ENCODE measurements at regions not wholly inside any gene's neighbourhood (a gene's known extent, or its start where the extent isn't known, plus 50 kb on each side); places are given as distances from the start of the nearest gene placed in this dataset.

DNA sequence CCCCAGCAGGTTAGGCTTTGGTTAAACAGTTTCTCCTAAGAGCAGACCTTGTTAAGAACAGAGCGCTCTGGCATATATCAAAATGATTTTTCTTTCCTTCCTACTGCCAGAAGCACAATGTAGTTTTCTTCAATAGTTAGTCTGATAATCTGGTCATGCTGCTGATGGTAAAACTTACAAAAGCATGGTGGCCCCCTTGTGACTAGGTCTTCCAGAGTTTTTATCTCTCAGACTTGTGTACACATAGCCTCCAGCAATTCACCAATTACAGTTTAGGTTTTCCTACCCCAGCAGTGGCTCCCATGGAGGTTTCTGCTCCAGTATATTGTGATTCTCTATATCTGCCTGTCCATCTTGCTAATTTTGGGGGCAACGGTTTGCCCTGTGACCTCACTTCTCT is 73.3 kb upstream of the DPH5 start:
- Histone ChIP-seq H3K36me3 (ENCODE audit: control insufficient read depth in 1 of 2, insufficient read depth in 2 of 2, low read length in 2 of 2) (no peaks in the 10 kb centered on the region), H3K4me3 (ENCODE audit: low read depth in 1 of 2, low read length in 2 of 2) (no peak overlapping the region)

DNA sequence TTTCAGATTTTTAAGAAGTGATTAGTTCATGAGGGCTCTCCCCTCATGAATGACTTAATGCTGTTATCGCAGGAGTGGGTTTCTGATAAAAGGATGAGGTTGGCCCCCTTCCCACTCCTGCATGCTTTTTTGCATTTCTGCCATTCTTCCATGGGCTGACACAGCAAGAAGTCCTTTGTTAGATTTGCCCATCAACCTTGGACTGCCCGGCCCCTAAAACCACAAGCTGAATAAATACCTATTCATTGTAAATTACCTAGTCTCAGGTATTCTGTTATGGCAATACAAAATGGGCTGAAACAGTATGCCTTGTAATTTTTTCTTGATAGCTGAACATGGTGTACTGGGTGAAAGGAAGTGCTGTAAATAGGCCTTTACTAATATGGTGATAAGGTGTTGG is 72.7 kb upstream of the DPH5 start:
- Histone ChIP-seq H3K9ac (ENCODE audit: low read depth in 1 of 2, low read length in 2 of 2) (no peak overlapping the region), H3K4me1 (ENCODE audit: control insufficient read depth in 1 of 2, insufficient read depth in 2 of 2, low read length in 2 of 2) (no peaks in the 10 kb centered on the region), H3K4me3 (ENCODE audit: low read depth in 1 of 2, low read length in 2 of 2) (no peak overlapping the region), H3K27me3 (ENCODE audit: control insufficient read depth in 1 of 2, insufficient read depth in 2 of 2, low read length in 2 of 2) (no peaks in the 10 kb centered on the region), H3K27ac (ENCODE audit: low read depth, low read length) (no peak overlapping the region), H3K36me3 (ENCODE audit: control insufficient read depth in 1 of 2, insufficient read depth in 2 of 2, low read length in 2 of 2) (no peaks in the 10 kb centered on the region), H3K9me3 (ENCODE audit: control insufficient read depth in 1 of 2, low read length in 2 of 2) (no peaks in the 10 kb centered on the region)

More for the DNA sequence above, 73.3 kb upstream of the DPH5 start:
- H3K27me3 ChIP-seq (ENCODE audit: control insufficient read depth in 1 of 2, insufficient read depth in 2 of 2, low read length in 2 of 2): no peaks in the 10 kb centered on the region
- no peaks in the 10 kb centered on the region for H3K9me3 ChIP-seq (ENCODE audit: control insufficient read depth in 1 of 2, low read length in 2 of 2)
- H3K9ac ChIP-seq (ENCODE audit: low read depth in 1 of 2, low read length in 2 of 2): no peak overlapping the region
- H3K4me1 ChIP-seq (ENCODE audit: control insufficient read depth in 1 of 2, insufficient read depth in 2 of 2, low read length in 2 of 2): no peaks in the 10 kb centered on the region
- no peak overlapping the region for H3K27ac ChIP-seq (ENCODE audit: low read depth, low read length)

DNA sequence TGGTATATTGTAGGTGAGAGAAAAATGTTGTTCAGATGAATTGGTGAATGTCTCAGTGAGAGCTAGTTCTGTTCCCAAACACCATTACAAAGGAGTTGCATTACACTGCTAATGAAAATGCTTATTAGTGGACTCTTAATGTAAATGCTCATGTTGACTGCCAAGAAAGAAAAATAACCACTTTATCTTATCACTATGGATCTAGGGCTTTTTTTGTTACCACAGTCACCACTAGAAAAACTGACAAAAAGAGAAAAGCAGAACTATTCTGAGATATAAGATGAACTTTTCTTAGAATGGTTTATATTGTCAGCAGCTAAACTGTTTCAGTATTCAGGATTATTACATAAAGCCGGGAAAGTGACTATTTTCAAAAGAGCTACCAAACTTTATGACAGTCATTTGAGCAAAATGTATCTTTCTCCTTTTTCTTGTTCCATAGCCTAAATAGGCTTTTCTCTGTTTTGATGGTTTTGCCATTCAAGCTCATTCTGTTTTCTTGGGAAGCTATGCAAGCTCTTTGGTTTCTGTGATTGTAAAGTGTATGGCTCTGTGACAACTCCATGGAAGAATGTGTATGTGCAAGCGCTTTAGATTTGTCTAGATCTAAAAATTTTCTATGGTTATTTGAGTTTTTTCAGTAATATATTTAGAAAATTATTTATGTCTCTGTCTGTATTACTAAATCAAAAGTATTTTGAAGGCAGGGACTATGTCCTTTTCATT is 64.2 kb upstream of the DPH5 start:
- no peak overlapping the region for H3K4me3 ChIP-seq (ENCODE audit: low read depth in 1 of 2, low read length in 2 of 2)
- no peaks in the 10 kb centered on the region for H3K9me3 ChIP-seq (ENCODE audit: control insufficient read depth in 1 of 2, low read length in 2 of 2)
- no peak overlapping the region for H3K27ac ChIP-seq (ENCODE audit: low read depth, low read length)
- H3K36me3 ChIP-seq (ENCODE audit: control insufficient read depth in 1 of 2, insufficient read depth in 2 of 2, low read length in 2 of 2): no peaks in the 10 kb centered on the region
- no peaks in the 10 kb centered on the region for H3K27me3 ChIP-seq (ENCODE audit: control insufficient read depth in 1 of 2, insufficient read depth in 2 of 2, low read length in 2 of 2)
- no peaks in the 10 kb centered on the region for H3K4me1 ChIP-seq (ENCODE audit: control insufficient read depth in 1 of 2, insufficient read depth in 2 of 2, low read length in 2 of 2)
- H3K9ac ChIP-seq (ENCODE audit: low read depth in 1 of 2, low read length in 2 of 2): no peak overlapping the region

DNA sequence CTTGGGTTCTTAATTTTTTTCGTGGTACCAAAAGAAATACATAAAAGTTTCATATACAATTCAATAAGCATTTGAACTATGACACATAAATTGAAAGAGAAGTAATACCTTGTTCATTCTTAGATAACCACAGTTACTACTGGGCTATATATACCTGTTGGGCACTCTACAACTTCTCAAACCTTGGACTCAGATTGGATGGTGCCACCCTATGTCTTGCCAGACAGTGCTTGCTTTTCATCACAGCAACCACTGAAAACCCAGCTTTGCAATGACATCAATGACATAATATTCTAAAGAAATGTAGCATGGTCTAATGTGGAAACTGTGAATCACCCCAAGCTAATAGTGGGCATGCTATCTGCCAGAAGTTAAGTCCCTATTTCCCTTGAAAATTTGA is 62.8 kb upstream of the DPH5 start:
- Histone ChIP-seq H3K36me3 (ENCODE audit: control insufficient read depth in 1 of 2, insufficient read depth in 2 of 2, low read length in 2 of 2) (no peaks in the 10 kb centered on the region), H3K9me3 (ENCODE audit: control insufficient read depth in 1 of 2, low read length in 2 of 2) (no peaks in the 10 kb centered on the region), H3K4me3 (ENCODE audit: low read depth in 1 of 2, low read length in 2 of 2) (no peak overlapping the region), H3K27me3 (ENCODE audit: control insufficient read depth in 1 of 2, insufficient read depth in 2 of 2, low read length in 2 of 2) (no peaks in the 10 kb centered on the region), H3K9ac (ENCODE audit: low read depth in 1 of 2, low read length in 2 of 2) (no peak overlapping the region), H3K4me1 (ENCODE audit: control insufficient read depth in 1 of 2, insufficient read depth in 2 of 2, low read length in 2 of 2) (no peaks in the 10 kb centered on the region), H3K27ac (ENCODE audit: low read depth, low read length) (no peak overlapping the region)

DNA sequence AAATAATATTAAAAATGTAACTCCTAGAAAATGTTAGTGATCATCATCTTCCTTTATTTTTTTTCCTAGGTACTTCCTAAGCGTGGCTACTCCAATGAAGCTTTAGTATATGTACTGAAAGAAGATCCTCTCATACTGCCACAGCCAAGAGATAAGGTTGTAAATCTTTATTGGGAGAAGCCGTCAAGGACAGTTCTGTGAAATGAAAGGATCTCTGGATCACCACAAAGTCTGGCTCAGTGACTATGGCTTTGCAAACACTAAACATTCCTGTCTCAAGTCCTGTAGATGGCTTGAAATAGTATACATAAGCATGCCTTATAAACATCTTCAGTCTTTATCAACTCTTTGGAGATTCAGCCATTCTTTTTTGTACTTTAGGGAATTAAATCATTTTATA is 61.2 kb upstream of the DPH5 start:
- Histone ChIP-seq H3K4me3 (ENCODE audit: low read depth in 1 of 2, low read length in 2 of 2) (no peak overlapping the region), H3K27me3 (ENCODE audit: control insufficient read depth in 1 of 2, insufficient read depth in 2 of 2, low read length in 2 of 2) (no peaks in the 10 kb centered on the region), H3K27ac (ENCODE audit: low read depth, low read length) (no peak overlapping the region), H3K4me1 (ENCODE audit: control insufficient read depth in 1 of 2, insufficient read depth in 2 of 2, low read length in 2 of 2) (no peaks in the 10 kb centered on the region), H3K9me3 (ENCODE audit: control insufficient read depth in 1 of 2, low read length in 2 of 2) (no peaks in the 10 kb centered on the region), H3K9ac (ENCODE audit: low read depth in 1 of 2, low read length in 2 of 2) (no peak overlapping the region), H3K36me3 (ENCODE audit: control insufficient read depth in 1 of 2, insufficient read depth in 2 of 2, low read length in 2 of 2) (no peaks in the 10 kb centered on the region)

DNA sequence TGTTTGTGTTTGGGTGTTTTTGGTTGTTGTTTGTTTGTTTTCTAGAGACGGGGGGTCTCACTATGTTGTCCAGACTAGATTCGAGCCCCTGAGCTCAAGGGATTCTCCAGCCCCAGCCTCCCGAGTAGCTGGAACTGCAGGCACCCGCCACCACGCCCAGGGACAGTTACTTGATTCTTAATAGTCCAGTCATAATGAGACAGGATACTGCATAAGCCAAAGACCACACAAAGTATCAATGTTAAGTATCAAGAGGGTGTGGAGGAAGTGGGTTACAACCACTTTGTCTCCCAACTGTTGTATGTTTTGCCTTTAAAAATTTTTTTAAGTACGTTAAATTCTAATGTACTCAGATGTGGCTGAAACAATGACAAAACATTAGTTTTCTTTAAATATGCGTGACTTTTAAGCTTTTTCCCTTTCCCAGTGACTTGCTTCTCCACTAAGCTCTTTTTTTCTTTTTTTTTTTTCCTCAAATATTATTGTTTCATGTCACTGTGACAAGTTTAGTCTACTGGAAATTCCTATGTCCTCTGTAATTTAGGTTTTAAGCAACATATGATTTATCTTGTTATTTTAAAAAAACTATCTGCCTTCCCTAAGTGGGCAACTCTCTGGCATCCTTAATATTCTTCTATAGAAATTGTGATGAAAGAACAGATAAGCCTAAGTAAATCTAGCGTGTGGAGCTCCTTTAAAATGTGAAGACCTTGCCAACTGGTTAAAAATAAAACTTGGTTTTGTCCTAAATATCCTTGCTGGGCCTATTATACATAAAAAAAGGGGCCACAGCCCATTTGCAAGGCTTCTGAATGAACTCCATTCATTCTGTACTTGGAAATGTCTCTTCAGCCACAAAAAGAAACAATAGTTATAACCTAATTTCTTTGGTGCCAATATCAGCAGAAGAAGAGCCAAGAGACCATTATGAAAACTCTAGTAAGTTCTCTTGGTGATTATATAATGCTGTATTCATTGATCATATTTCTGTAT is 56.2 kb upstream of the DPH5 start:
- Histone ChIP-seq H3K27me3 (ENCODE audit: control insufficient read depth in 1 of 2, insufficient read depth in 2 of 2, low read length in 2 of 2) (no peaks in the 10 kb centered on the region), H3K27ac (ENCODE audit: low read depth, low read length) (no peak overlapping the region), H3K4me1 (ENCODE audit: control insufficient read depth in 1 of 2, insufficient read depth in 2 of 2, low read length in 2 of 2) (no peaks in the 10 kb centered on the region), H3K9me3 (ENCODE audit: control insufficient read depth in 1 of 2, low read length in 2 of 2) (no peaks in the 10 kb centered on the region), H3K4me3 (ENCODE audit: low read depth in 1 of 2, low read length in 2 of 2) (no peak overlapping the region), H3K9ac (ENCODE audit: low read depth in 1 of 2, low read length in 2 of 2) (no peak overlapping the region), H3K36me3 (ENCODE audit: control insufficient read depth in 1 of 2, insufficient read depth in 2 of 2, low read length in 2 of 2) (no peaks in the 10 kb centered on the region)

DNA sequence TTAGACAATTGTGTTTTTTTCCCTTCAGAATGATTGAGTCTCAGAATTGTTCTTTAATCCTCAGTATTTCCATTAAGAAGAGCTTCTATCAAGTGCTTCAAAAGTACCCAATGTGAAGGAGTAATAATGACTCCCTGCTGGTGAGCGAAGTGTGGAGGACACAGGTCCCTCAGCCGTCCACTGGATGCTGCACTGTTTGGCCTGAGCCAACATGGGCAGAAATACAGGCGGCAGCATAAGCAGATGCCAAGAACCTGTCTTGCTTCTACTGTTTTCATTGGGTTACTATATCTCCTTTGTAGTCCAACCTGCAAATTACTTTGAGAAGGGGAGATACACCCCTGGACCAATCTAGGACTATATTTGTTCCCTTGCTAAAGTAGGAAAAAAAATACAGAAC is 55.3 kb upstream of the DPH5 start:
- Histone ChIP-seq H3K27me3 (ENCODE audit: control insufficient read depth in 1 of 2, insufficient read depth in 2 of 2, low read length in 2 of 2) (no peaks in the 10 kb centered on the region), H3K36me3 (ENCODE audit: control insufficient read depth in 1 of 2, insufficient read depth in 2 of 2, low read length in 2 of 2) (no peaks in the 10 kb centered on the region), H3K4me1 (ENCODE audit: control insufficient read depth in 1 of 2, insufficient read depth in 2 of 2, low read length in 2 of 2) (no peaks in the 10 kb centered on the region), H3K9ac (ENCODE audit: low read depth in 1 of 2, low read length in 2 of 2) (no peak overlapping the region), H3K27ac (ENCODE audit: low read depth, low read length) (no peak overlapping the region), H3K9me3 (ENCODE audit: control insufficient read depth in 1 of 2, low read length in 2 of 2) (no peaks in the 10 kb centered on the region), H3K4me3 (ENCODE audit: low read depth in 1 of 2, low read length in 2 of 2) (no peak overlapping the region)

DNA sequence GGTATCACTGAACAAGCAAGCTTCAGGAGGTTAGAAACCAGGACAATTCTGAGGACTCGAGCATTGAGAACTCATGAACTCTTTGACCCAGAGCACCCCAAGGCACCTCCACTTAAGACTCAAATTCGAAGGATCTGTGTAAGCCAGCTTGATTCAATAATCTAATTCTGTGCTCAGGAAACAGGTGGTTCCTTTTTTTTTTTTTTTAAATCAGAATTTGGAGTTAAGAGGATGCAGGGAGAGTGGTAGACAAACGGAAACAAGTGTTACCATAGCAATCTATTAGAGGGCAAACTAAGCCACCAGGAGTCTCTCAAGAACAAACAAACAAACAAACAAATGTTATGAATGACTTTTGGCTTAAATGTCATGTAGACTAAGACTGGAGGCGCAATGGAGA is 53.8 kb upstream of the DPH5 start:
- Histone ChIP-seq H3K27me3 (ENCODE audit: control insufficient read depth in 1 of 2, insufficient read depth in 2 of 2, low read length in 2 of 2) (no peaks in the 10 kb centered on the region), H3K27ac (ENCODE audit: low read depth, low read length) (no peak overlapping the region), H3K9me3 (ENCODE audit: control insufficient read depth in 1 of 2, low read length in 2 of 2) (no peaks in the 10 kb centered on the region), H3K36me3 (ENCODE audit: control insufficient read depth in 1 of 2, insufficient read depth in 2 of 2, low read length in 2 of 2) (no peaks in the 10 kb centered on the region), H3K4me1 (ENCODE audit: control insufficient read depth in 1 of 2, insufficient read depth in 2 of 2, low read length in 2 of 2) (no peaks in the 10 kb centered on the region), H3K4me3 (ENCODE audit: low read depth in 1 of 2, low read length in 2 of 2) (no peak overlapping the region), H3K9ac (ENCODE audit: low read depth in 1 of 2, low read length in 2 of 2) (no peak overlapping the region)

DNA sequence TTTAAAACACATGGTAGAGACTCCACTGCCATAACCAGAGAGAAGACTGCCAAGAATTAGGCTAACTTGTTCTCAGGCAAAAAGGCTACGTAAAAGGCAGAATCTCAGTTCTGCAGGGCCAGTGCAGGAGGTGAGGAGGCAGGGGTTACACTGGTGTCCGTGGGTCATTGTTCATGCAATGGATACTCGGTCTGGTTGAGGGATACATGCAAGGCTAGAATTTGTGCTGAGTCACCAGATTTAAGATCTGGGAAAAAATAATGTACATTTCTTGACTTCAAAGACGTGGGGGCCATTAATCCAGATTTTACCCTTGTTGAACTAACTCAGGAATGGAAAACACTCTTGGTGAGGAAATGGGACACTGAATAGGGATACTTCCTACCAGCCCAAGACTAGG is 52.3 kb upstream of the DPH5 start:
- no peak overlapping the region for H3K9ac ChIP-seq (ENCODE audit: low read depth in 1 of 2, low read length in 2 of 2)
- H3K36me3 ChIP-seq (ENCODE audit: control insufficient read depth in 1 of 2, insufficient read depth in 2 of 2, low read length in 2 of 2): no peaks in the 10 kb centered on the region
- H3K4me1 ChIP-seq (ENCODE audit: control insufficient read depth in 1 of 2, insufficient read depth in 2 of 2, low read length in 2 of 2): no peaks in the 10 kb centered on the region
- no peaks in the 10 kb centered on the region for H3K9me3 ChIP-seq (ENCODE audit: control insufficient read depth in 1 of 2, low read length in 2 of 2)
- H3K4me3 ChIP-seq (ENCODE audit: low read depth in 1 of 2, low read length in 2 of 2): no peak overlapping the region
- H3K27ac ChIP-seq (ENCODE audit: low read depth, low read length): no peak overlapping the region
- H3K27me3 ChIP-seq (ENCODE audit: control insufficient read depth in 1 of 2, insufficient read depth in 2 of 2, low read length in 2 of 2): no peaks in the 10 kb centered on the region

DNA sequence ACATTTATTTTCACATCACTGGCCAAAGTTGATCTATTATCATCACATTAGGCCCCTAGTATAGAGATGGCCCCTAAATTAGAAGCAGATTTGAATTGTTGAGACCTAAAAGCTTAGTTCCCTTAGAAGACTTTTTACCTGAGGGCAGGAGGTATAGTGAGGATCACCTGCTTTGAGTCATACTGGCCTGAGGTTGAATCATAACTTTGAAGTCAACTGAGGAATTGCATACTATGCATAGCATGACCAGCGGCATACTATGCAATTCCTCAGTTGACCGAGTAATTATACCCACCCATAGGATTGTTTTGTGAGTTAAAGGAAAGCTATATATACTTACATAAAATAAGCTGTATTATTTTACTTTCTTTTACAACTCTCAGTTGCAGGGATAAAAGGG is 50.3 kb upstream of the DPH5 start:
- Histone ChIP-seq H3K4me1 (ENCODE audit: control insufficient read depth in 1 of 2, insufficient read depth in 2 of 2, low read length in 2 of 2) (no peaks in the 10 kb centered on the region), H3K27me3 (ENCODE audit: control insufficient read depth in 1 of 2, insufficient read depth in 2 of 2, low read length in 2 of 2) (no peaks in the 10 kb centered on the region), H3K27ac (ENCODE audit: low read depth, low read length) (no peak overlapping the region), H3K9ac (ENCODE audit: low read depth in 1 of 2, low read length in 2 of 2) (no peak overlapping the region), H3K4me3 (ENCODE audit: low read depth in 1 of 2, low read length in 2 of 2) (no peak overlapping the region), H3K36me3 (ENCODE audit: control insufficient read depth in 1 of 2, insufficient read depth in 2 of 2, low read length in 2 of 2) (no peaks in the 10 kb centered on the region), H3K9me3 (ENCODE audit: control insufficient read depth in 1 of 2, low read length in 2 of 2) (no peaks in the 10 kb centered on the region)
